ENCODE measurements at regions not wholly inside any gene's neighbourhood (a gene's known extent, or its start where the extent isn't known, plus 50 kb on each side); places are given as distances from the start of the nearest gene placed in this dataset.
A peak's percentile ranks its signal among the peaks of the same experiment; 100 is the strongest.

- H3K9ac ChIP-seq (ENCODE audit: low read length) = no peak overlapping the region
- DNase-seq = no peak
- no peaks in the 10 kb centered on the region for H3F3A ChIP-seq (ENCODE audit: insufficient read depth, low read length)
- 0 out of 2 replicates have a peak, but pooled peaks cover 8% of the 10 kb centered on the region for H3K4me1 ChIP-seq (ENCODE audit: low read length)
- H3K79me2 ChIP-seq (ENCODE audit: low read length) = no peaks in the 10 kb centered on the region
- H3K27me3 ChIP-seq (replicated peaks; ENCODE audit: insufficient read depth, low read length) = peaks cover 23% of the 10 kb centered on the region
- H3K4me3 ChIP-seq (ENCODE audit: low read length) = no peak overlapping the region
- H2AFZ ChIP-seq (ENCODE audit: low read length) = no peak overlapping the region
- no peaks in the 10 kb centered on the region for H3K36me3 ChIP-seq (replicated peaks; ENCODE audit: insufficient read depth, low read length)
- no peaks in the 10 kb centered on the region for H3K9me3 ChIP-seq (replicated peaks; ENCODE audit: insufficient read depth, low read length)
- no peaks in the 10 kb centered on the region for H3K9me2 ChIP-seq (replicated peaks; ENCODE audit: insufficient read depth, low read length)
- no peak overlapping the region for H3K27ac ChIP-seq (ENCODE audit: low read length)
- H3K4me2 ChIP-seq (ENCODE audit: low read depth, low read length) = no peak overlapping the region
- H4K20me1 ChIP-seq (ENCODE audit: insufficient read depth, low read length) = no peaks in the 10 kb centered on the region
- TF ChIP-seq EZH2phosphoT487 (IDR thresholded peaks at IDR 0.05; ENCODE audit: low read length) (no peak), EZH2 (optimal IDR thresholded peaks at IDR 0.05; ENCODE audit: low read depth, low read length) (no peak)
- TF ChIP-seq, protein P1, sequence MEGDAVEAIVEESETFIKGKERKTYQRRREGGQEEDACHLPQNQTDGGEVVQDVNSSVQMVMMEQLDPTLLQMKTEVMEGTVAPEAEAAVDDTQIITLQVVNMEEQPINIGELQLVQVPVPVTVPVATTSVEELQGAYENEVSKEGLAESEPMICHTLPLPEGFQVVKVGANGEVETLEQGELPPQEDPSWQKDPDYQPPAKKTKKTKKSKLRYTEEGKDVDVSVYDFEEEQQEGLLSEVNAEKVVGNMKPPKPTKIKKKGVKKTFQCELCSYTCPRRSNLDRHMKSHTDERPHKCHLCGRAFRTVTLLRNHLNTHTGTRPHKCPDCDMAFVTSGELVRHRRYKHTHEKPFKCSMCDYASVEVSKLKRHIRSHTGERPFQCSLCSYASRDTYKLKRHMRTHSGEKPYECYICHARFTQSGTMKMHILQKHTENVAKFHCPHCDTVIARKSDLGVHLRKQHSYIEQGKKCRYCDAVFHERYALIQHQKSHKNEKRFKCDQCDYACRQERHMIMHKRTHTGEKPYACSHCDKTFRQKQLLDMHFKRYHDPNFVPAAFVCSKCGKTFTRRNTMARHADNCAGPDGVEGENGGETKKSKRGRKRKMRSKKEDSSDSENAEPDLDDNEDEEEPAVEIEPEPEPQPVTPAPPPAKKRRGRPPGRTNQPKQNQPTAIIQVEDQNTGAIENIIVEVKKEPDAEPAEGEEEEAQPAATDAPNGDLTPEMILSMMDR (IDR thresholded peaks at IDR 0.05; ENCODE audit: low read length) = no peak
Measured at GRCh38 chr14:100638211-100638855, 51.1 kb upstream of the BEGAIN start.

- no peaks in the 10 kb centered on the region for H3K9me3 ChIP-seq (replicated peaks; ENCODE audit: insufficient read depth, low read length)
- no peaks in the 10 kb centered on the region for H4K20me1 ChIP-seq (ENCODE audit: insufficient read depth, low read length)
- H3K4me3 ChIP-seq (ENCODE audit: low read length) = no peak overlapping the region
- no peak overlapping the region for H2AFZ ChIP-seq (ENCODE audit: low read length)
- no peaks in the 10 kb centered on the region for H3K9me2 ChIP-seq (replicated peaks; ENCODE audit: insufficient read depth, low read length)
- H3K9ac ChIP-seq (ENCODE audit: low read length) = no peak overlapping the region
- TF ChIP-seq, protein P1 (IDR thresholded peaks at IDR 0.05; ENCODE audit: low read length) = no peak
- TF ChIP-seq EZH2phosphoT487 (IDR thresholded peaks at IDR 0.05; ENCODE audit: low read length) (no peak), EZH2 (optimal IDR thresholded peaks at IDR 0.05; ENCODE audit: low read depth, low read length) (no peak)
- H3K79me2 ChIP-seq (ENCODE audit: low read length) = no peaks in the 10 kb centered on the region
- DNase-seq = no peak
- H3K36me3 ChIP-seq (replicated peaks; ENCODE audit: insufficient read depth, low read length) = no peaks in the 10 kb centered on the region
- peaks cover 14% of the 10 kb centered on the region for H3K27me3 ChIP-seq (replicated peaks; ENCODE audit: insufficient read depth, low read length)
- 0 out of 2 replicates have a peak, but pooled peaks cover 8% of the 10 kb centered on the region for H3K4me1 ChIP-seq (ENCODE audit: low read length)
- no peak overlapping the region for H3K27ac ChIP-seq (ENCODE audit: low read length)
- no peak overlapping the region for H3K4me2 ChIP-seq (ENCODE audit: low read depth, low read length)
- no peaks in the 10 kb centered on the region for H3F3A ChIP-seq (ENCODE audit: insufficient read depth, low read length)
Measured at GRCh38 chr14:100639280-100639679, 52.1 kb upstream of the BEGAIN start.

DNA sequence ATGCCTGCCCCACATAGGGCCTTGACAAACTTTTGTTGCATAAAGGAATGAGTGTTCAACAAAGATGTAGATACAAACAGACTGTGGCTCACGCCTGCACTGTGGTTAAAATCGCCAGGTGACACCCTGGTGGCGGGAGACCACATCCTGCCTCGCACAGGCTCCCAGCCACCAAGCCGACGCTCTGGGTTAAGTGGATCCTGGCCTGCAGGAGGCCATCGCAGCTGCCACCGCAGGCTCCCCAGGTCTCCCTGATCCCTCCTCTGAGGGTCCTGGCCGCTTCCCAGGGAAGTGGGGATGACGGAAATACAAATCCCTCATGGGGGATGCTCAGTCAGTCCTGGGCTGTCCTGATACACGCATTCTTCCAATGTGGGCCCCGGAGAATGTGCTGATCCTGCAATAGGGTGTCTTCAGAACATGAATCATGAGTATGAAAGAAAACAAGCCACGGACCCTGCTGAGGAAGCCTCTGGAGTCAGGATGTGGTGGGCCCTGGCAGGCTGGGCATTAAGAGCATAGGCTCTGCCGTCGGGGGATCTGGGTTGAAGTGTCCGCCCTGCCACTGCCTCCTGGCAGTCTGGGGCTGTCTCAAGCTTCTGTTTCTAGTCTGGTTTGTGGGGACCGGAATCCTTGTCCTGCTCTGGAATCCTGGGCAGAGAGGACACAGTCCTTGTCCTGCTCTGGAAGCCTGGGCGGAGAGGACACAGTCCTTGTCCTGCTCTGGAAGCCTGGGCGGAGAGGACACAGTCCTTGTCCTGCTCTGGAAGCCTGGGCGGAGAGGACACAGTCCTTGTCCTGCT lies 53.5 kb upstream of the BEGAIN start:
- Histone ChIP-seq H3K79me2 (ENCODE audit: low read length) (no peaks in the 10 kb centered on the region), H3K4me1 (ENCODE audit: low read length) (0 out of 2 replicates have a peak, but pooled peaks cover 8% of the 10 kb centered on the region), H3K4me3 (ENCODE audit: low read length) (no peak overlapping the region), H3K27ac (ENCODE audit: low read length) (no peak overlapping the region), H3K9me3 (replicated peaks; ENCODE audit: insufficient read depth, low read length) (no peaks in the 10 kb centered on the region), H4K20me1 (ENCODE audit: insufficient read depth, low read length) (no peaks in the 10 kb centered on the region), H3K36me3 (replicated peaks; ENCODE audit: insufficient read depth, low read length) (no peaks in the 10 kb centered on the region), H2AFZ (ENCODE audit: low read length) (no peak overlapping the region), H3K9me2 (replicated peaks; ENCODE audit: insufficient read depth, low read length) (no peaks in the 10 kb centered on the region), H3K4me2 (ENCODE audit: low read depth, low read length) (no peak overlapping the region), H3F3A (ENCODE audit: insufficient read depth, low read length) (no peaks in the 10 kb centered on the region), H3K9ac (ENCODE audit: low read length) (no peak overlapping the region), H3K27me3 (replicated peaks; ENCODE audit: insufficient read depth, low read length) (0 out of 2 replicates have a peak, but pooled peaks cover 5% of the 10 kb centered on the region)
- DNase-seq = peak; percentile 64
- TF ChIP-seq, protein P1 (IDR thresholded peaks at IDR 0.05; ENCODE audit: low read length) = no peak
- no peak for TF ChIP-seq EZH2 (optimal IDR thresholded peaks at IDR 0.05; ENCODE audit: low read depth, low read length)
- no peak for TF ChIP-seq EZH2phosphoT487 (IDR thresholded peaks at IDR 0.05; ENCODE audit: low read length)
